Esophagus muscularis mucosa (tissue), 4 donors: ENCODE measurements at regions not wholly inside any gene's neighbourhood (a gene's known extent, or its start where the extent isn't known, plus 50 kb on each side); places are given as distances from the start of the nearest gene placed in this dataset.
A peak's percentile ranks its signal among the peaks of the same experiment; 100 is the strongest.

Experiments
- DNase-seq: peaks from one replicate; pipeline ENCODE4 v3.0.0-alpha.2; 2017; ENCODE audit errors: extremely low spot score
- H3K27ac ChIP-seq, 4 donors: fragments of 200-600 bp; sonication (generic); replicated peaks in 1 of 4; 1 replicate in 3 of 4; 2 replicates in 1 of 4; pipeline ENCODE4 v1.5.1; 2016 to 2019; ENCODE audit warnings: mild to moderate bottlenecking in 1 of 4
- H3K27me3 ChIP-seq, 4 donors: fragments of 200-600 bp; sonication (generic); one replicate each; pipeline versions ENCODE4 v1.5.1 to v1.6.0; 2016 to 2019
- H3K36me3 ChIP-seq, 4 donors: fragments of 200-600 bp; sonication (generic); one replicate each; pipeline ENCODE4 v1.5.1; 2016 to 2019
- H3K4me1 ChIP-seq, 4 donors: fragments of 200-600 bp; sonication (generic); one replicate each; pipeline ENCODE4 v1.5.1; 2016 to 2019
- H3K4me3 ChIP-seq, 4 donors: fragments of 200-600 bp; sonication (generic); 1 replicate in 2 of 4; 2 replicates in 2 of 4; pipeline ENCODE4 v1.5.1; 2016 to 2019; ENCODE audit warnings: mild to moderate bottlenecking in 4 of 4, moderate library complexity in 1 of 4
- H3K9me3 ChIP-seq, 4 donors: fragments of 200-600 bp; sonication (generic); 1 replicate in 3 of 4; 2 replicates in 1 of 4; pipeline ENCODE4 v1.5.1; 2016 to 2019
- EP300 ChIP-seq: sonication (generic); formaldehyde crosslinking; IDR thresholded peaks from one replicate; pipeline ENCODE4 v1.6.1; 2017; ENCODE audit warnings: antibody characterized with exemption
- POLR2A ChIP-seq: fragments of 450-650 bp; IDR thresholded peaks from one replicate; pipeline ENCODE4 v1.6.1; 2017; ENCODE audit warnings: antibody characterized with exemption, moderate library complexity, mild to moderate bottlenecking, low read depth
- POLR2AphosphoS5 ChIP-seq, 2 donors: sonication (generic); formaldehyde crosslinking; IDR thresholded peaks; one replicate each; pipeline ENCODE4 v1.6.1; 2017; ENCODE audit warnings: antibody characterized with exemption in 2 of 2
- WGBS: methylation state at CpG from one replicate; pipeline ENCODE4 v1.1.5; 2018; 5-methylcytosine and 5-hydroxymethylcytosine counted together
- intact Hi-C: fragments of 100-400 bp; cut with DNase I; formaldehyde crosslinking; loops from one replicate; pipeline ENCODE4 v1.15.1; 2023
- TF ChIP-seq, protein P1 (sequence below), 3 experiments: fragments of 200-600 bp in 2 of 3; fragments of 450-650 bp in 1 of 3; sonication (generic) in 2 of 3; IDR thresholded peaks; one replicate each; pipeline ENCODE4 v1.5.1; 2017 to 2019; ENCODE audit warnings: antibody characterized with exemption in 3 of 3, mild to moderate bottlenecking in 2 of 3, moderate library complexity in 1 of 3

DNA sequence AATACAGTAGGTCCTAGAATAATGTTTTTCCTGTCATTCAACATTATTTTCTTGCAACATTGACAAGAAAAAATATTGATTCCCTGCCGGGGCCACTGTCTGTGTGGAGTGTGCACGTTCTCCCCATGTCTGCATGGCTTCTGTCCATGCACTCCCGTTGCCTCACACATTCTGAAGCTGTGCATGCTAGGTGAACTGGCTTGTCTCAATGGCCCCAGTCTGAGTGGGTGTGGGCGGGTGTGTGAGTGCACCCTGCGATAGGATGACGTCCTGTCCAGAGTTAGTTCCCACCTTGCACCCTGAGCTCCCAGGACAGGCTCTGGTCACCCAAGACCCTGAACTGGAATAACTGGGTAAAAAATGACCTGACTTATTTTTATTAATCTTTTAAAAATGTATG is 186.1 kb downstream of the CAND1 start:
- H3K4me3 ChIP-seq = no peak overlapping the region
- TF ChIP-seq, protein P1, sequence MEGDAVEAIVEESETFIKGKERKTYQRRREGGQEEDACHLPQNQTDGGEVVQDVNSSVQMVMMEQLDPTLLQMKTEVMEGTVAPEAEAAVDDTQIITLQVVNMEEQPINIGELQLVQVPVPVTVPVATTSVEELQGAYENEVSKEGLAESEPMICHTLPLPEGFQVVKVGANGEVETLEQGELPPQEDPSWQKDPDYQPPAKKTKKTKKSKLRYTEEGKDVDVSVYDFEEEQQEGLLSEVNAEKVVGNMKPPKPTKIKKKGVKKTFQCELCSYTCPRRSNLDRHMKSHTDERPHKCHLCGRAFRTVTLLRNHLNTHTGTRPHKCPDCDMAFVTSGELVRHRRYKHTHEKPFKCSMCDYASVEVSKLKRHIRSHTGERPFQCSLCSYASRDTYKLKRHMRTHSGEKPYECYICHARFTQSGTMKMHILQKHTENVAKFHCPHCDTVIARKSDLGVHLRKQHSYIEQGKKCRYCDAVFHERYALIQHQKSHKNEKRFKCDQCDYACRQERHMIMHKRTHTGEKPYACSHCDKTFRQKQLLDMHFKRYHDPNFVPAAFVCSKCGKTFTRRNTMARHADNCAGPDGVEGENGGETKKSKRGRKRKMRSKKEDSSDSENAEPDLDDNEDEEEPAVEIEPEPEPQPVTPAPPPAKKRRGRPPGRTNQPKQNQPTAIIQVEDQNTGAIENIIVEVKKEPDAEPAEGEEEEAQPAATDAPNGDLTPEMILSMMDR (IDR thresholded peaks at IDR 0.05) = no peak
- TF ChIP-seq POLR2AphosphoS5 (IDR thresholded peaks at IDR 0.05) = no peak
- no peak for TF ChIP-seq POLR2A
- TF ChIP-seq EP300 = no peak
- intact Hi-C loops = no loop called here
- WGBS = 75% methylated on average over 6 of the region's 6 CpGs
- no peaks in the 10 kb centered on the region for H3K36me3 ChIP-seq
- H3K27me3 ChIP-seq = no peaks in the 10 kb centered on the region
- no peaks in the 10 kb centered on the region for H3K9me3 ChIP-seq
- no peak overlapping the region for H3K27ac ChIP-seq
- DNase-seq = no peak
- H3K4me1 ChIP-seq = peaks cover 24 to 37% (median 34%) of the 10 kb centered on the region in 4 donors

DNA sequence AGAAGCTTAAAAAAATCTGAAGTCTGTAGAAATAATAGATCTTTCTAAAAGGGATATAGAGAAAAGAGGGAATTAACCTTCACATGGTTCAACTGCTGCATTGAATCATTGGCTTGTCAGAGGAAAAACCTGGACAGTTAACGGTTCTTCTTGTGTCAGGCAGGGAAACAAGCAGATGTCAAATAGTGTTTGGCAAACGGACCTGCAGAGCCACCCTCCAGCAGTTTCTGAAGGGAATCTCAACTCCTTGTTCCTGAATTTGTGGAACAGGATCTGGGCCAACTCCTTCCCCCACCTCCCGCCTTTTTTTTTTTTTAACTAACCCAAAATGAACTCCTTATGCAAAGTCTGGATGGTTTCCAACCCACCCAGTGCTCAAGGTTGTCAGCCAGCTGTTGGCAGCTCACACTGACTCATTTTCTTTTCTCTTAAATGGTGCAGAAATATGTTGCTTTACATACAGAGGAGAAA is 187.3 kb downstream of the CAND1 start:
- H3K4me1 ChIP-seq = peaks cover 24 to 37% (median 34%) of the 10 kb centered on the region in 4 donors
- H3K27me3 ChIP-seq = no peaks in the 10 kb centered on the region
- TF ChIP-seq EP300 = no peak
- TF ChIP-seq POLR2AphosphoS5 (IDR thresholded peaks at IDR 0.05) = peak in 1 of 2 donors; percentile 29
- intact Hi-C loops = no loop called here
- WGBS = 7% methylated on average over 3 of the region's 3 CpGs
- no peak overlapping the region for H3K4me3 ChIP-seq
- no peaks in the 10 kb centered on the region for H3K9me3 ChIP-seq
- H3K27ac ChIP-seq = peak overlapping the region; percentile 24 to 61 (median 48)
- H3K36me3 ChIP-seq = no peaks in the 10 kb centered on the region
- DNase-seq = no peak

DNA sequence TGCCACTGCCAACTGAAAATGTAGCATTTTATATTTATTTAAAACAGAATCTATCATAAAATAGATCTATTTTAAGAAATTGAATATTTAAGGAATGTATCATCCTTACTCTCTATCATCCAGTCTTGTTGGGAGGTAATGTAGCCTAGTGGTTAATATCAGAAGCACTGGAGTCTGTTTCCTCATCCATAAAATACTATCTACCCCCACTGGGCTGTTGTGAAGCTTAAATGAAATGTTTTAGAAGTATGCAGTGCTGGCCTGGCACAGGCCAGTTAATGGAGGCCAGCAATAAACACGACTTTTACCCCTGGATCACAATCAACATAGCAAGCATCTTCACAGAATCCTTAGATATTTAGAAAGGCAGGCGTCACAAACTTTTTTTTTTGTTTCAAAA is 188.0 kb downstream of the CAND1 start:
- Histone ChIP-seq H3K27ac (peak overlapping the region; percentile 24 to 61 (median 48)), H3K27me3 (no peaks in the 10 kb centered on the region), H3K4me1 (peaks cover 24 to 37% (median 34%) of the 10 kb centered on the region in 4 donors), H3K4me3 (no peak overlapping the region), H3K36me3 (no peaks in the 10 kb centered on the region), H3K9me3 (no peaks in the 10 kb centered on the region)
- no peak for DNase-seq
- no peak for TF ChIP-seq EP300
- TF ChIP-seq POLR2A = no peak
- TF ChIP-seq POLR2AphosphoS5 (IDR thresholded peaks at IDR 0.05) = no peak
- TF ChIP-seq, protein P1 (IDR thresholded peaks at IDR 0.05) = no peak
- WGBS = 31% methylated on average over 2 of the region's 2 CpGs
- intact Hi-C loops = no loop called here

DNA sequence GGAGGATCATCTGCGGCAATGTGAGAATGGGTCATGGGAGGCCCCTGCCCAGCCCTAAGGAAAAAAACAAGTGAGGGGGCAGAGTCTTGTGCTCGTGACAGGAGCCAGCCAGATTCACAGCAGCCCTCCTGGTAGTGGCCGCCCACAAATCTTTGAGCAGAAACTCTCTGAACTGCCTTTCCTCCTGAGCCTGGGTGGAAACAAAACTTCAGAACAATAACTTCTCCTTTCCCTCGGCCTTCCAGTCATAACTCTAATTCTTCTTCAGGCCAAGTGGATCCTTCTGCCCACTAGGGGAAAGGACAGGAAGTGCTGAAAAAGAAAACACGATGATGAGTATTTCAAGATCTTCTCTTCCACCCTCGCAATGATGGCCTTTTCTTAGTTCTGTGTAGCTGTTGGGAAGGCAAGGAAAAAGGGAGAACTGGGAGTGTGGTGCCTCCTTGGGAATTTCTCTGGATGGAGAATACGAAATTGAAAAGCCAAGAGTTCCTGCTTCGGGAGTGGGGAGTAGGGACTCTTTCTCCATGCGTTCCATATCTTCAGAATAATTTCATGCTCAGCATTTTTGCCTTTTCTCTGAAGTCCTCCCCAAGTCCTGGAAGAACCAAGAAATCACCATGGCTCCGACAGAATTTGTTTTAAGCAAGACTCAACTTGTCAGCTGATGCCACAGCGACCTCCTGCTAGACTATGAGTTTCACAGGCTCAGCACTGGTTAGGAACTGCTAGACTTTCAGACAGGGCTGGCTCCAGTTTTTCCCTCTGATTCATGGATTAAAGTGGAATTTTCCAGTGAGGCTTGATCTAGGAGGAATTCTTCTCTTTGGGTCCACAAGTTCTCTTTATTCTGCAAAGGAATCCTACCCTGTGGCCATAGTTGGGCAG is 188.9 kb downstream of the CAND1 start:
- H3K36me3 ChIP-seq = no peaks in the 10 kb centered on the region
- H3K4me3 ChIP-seq = no peak overlapping the region
- H3K27me3 ChIP-seq = no peaks in the 10 kb centered on the region
- peak overlapping the region; percentile 10 to 61 (median 48) for H3K27ac ChIP-seq
- TF ChIP-seq, protein P1 (IDR thresholded peaks at IDR 0.05) = peak; percentile 14 to 47 (median 22)
- TF ChIP-seq POLR2AphosphoS5 (IDR thresholded peaks at IDR 0.05) = no peak
- 70% methylated on average over 11 of the region's 11 CpGs for WGBS
- intact Hi-C loops = no loop called here
- H3K4me1 ChIP-seq = peaks cover 24 to 37% (median 34%) of the 10 kb centered on the region in 4 donors
- no peak for DNase-seq
- no peaks in the 10 kb centered on the region for H3K9me3 ChIP-seq

DNA sequence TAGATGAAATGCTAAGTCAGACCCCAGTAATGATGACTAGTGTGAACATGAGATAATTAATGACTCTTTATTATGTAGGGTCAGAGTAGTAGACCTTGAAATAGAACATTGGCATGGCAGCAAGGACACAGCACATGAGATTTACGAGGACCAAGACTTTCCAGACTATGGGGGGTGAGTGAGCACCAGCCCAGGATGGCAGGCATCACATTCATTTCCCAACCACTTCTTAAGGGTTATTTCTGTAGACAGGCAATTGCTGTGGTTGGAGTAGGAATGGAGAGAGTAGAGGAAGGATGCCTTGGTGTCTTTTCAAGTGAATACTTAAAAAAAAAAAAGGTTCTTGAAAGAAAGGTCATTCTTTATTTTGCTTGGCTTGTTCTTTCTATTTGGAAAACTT is 189.4 kb upstream of the DYRK2 start:
- Histone ChIP-seq H3K27ac (no peak overlapping the region), H3K9me3 (no peaks in the 10 kb centered on the region), H3K27me3 (no peaks in the 10 kb centered on the region), H3K4me1 (peaks cover 24 to 37% (median 34%) of the 10 kb centered on the region in 4 donors), H3K4me3 (no peak overlapping the region), H3K36me3 (no peaks in the 10 kb centered on the region)
- no peak for DNase-seq
- WGBS = 50% methylated on average over 1 of the region's 1 CpG
- intact Hi-C loops = no loop called here
- TF ChIP-seq POLR2AphosphoS5 (IDR thresholded peaks at IDR 0.05) (no peak), POLR2A (no peak), EP300 (no peak)
- TF ChIP-seq, protein P1 (IDR thresholded peaks at IDR 0.05) = no peak
